ENCODE measurements at regions not wholly inside any gene's neighbourhood (a gene's known extent, or its start where the extent isn't known, plus 50 kb on each side); places are given as distances from the start of the nearest gene placed in this dataset.

GRCh38 chr6:109258129-109258528 is 124.1 kb downstream of the CD164 start:
- H2AFZ ChIP-seq (ENCODE audit: low read length) = no peak overlapping the region
- POLR2A ChIA-PET (ENCODE audit: partially characterized antibody) = no interaction called here
- no peaks in the 10 kb centered on the region for H3K23me2 ChIP-seq (ENCODE audit: low read depth, low read length)
- peaks cover 0 to 5% (median 0%) of the 10 kb centered on the region in 4 experiments; a peak in 2 of 7 replicates for H3K4me1 ChIP-seq (replicated peaks in 1 of 4; ENCODE audit: control insufficient read depth in 3 of 4, insufficient read depth in 4 of 4, low read length in 3 of 4)
- H3K4me2 ChIP-seq (ENCODE audit: insufficient read depth in 1 of 2, low read depth in 2 of 2, low read length in 2 of 2) = no peak overlapping the region
- H4K91ac ChIP-seq (replicated peaks; ENCODE audit: insufficient read length, low read length) = no peak overlapping the region
- H3K4ac ChIP-seq (replicated peaks; ENCODE audit: insufficient read length, low read depth, low read length) = no peak overlapping the region
- no peaks in the 10 kb centered on the region for H3K36me3 ChIP-seq (ENCODE audit: control insufficient read depth in 2 of 4, insufficient read depth in 4 of 4, low read length in 3 of 4)
- no peak overlapping the region for H3K18ac ChIP-seq (ENCODE audit: extremely low read depth, low read length)
- no peak for TF ChIP-seq JUN (IDR thresholded peaks at IDR 0.05; ENCODE audit: low read depth, low read length)
- no peak for TF ChIP-seq BACH1 (IDR thresholded peaks at IDR 0.05; ENCODE audit: low read length)
- TF ChIP-seq SIX5 (IDR thresholded peaks at IDR 0.05; ENCODE audit: low read depth, low read length) = no peak
- TF ChIP-seq TAF1 (IDR thresholded peaks at IDR 0.05; ENCODE audit: low read depth, low read length) = no peak
- H2BK20ac ChIP-seq (ENCODE audit: low read length) = no peak overlapping the region
- no peak for FAIRE-seq
- no peak overlapping the region for H3K4me3 ChIP-seq (ENCODE audit: extremely low read depth in 1 of 4, insufficient read depth in 2 of 4, low read depth in 3 of 4, low read length in 4 of 4)
- H3K56ac ChIP-seq (replicated peaks; ENCODE audit: insufficient read length, low read depth, low read length) = no peak overlapping the region
- no peak overlapping the region for H3K23ac ChIP-seq (ENCODE audit: insufficient read length)
- no peak overlapping the region for H2BK15ac ChIP-seq (ENCODE audit: low read length)
- whole genome bisulfite sequencing, 2 experiments (ENCODE audit: extremely low coverage in 1 of 2, insufficient coverage in 1 of 2, insufficient read length in 1 of 2, insufficient replicate concordance in 2 of 2, low coverage in 1 of 2, low lambda C conversion rate in 2 of 2, missing lambda C conversion rate in 1 of 2) = 80% methylated on average over 2 of the region's 2 CpGs; no CpG with 5 or more reads in 1 of the 2 experiments
- no peak overlapping the region for H2BK5ac ChIP-seq (ENCODE audit: low read depth, low read length)
- no peaks in the 10 kb centered on the region; a peak in 1 of 7 replicates for H3K27me3 ChIP-seq (replicated peaks in 1 of 4; ENCODE audit: control insufficient read depth in 3 of 4, extremely low read depth in 1 of 4, insufficient read depth in 3 of 4, low read length in 3 of 4)
- H3K14ac ChIP-seq (ENCODE audit: insufficient read length) = no peak overlapping the region
- no peak overlapping the region for H2BK120ac ChIP-seq (replicated peaks; ENCODE audit: low read depth, low read length)
- no peak for DNase-seq (ENCODE audit: low read depth in 1 of 2, low spot score in 2 of 2)
- H3K9ac ChIP-seq (replicated peaks in 1 of 4; ENCODE audit: extremely low read depth in 1 of 4, low read depth in 3 of 4, low read length in 3 of 4) = no peak overlapping the region
- H4K8ac ChIP-seq (ENCODE audit: extremely low read depth, insufficient read depth, low read length) = no peak overlapping the region
- H4K5ac ChIP-seq (ENCODE audit: insufficient read length, low read depth, low read length) = no peak overlapping the region
- H3K27ac ChIP-seq (ENCODE audit: low read depth, low read length) = no peak overlapping the region
- no peak overlapping the region for H2BK12ac ChIP-seq (ENCODE audit: low read depth, low read length)
- no peaks in the 10 kb centered on the region for H3K9me3 ChIP-seq (ENCODE audit: insufficient read depth in 2 of 2, low read depth in 1 of 2, low read length in 1 of 2)
- H2AK5ac ChIP-seq (ENCODE audit: low read depth, low read length) = no peak overlapping the region
- CTCF ChIA-PET (ENCODE audit: partially characterized antibody) = no interaction called here
- no peaks in the 10 kb centered on the region for H4K20me1 ChIP-seq (replicated peaks in 1 of 2; ENCODE audit: control insufficient read depth in 1 of 2, insufficient read depth in 2 of 2, low read length in 2 of 2)
- no peaks in the 10 kb centered on the region for H3K79me2 ChIP-seq (ENCODE audit: control insufficient read depth in 1 of 2, insufficient read depth in 2 of 2, low read length in 2 of 2)
- H3K79me1 ChIP-seq (ENCODE audit: low read depth, low read length) = no peaks in the 10 kb centered on the region
